HepG2 (cell line): ENCODE measurements at regions not wholly inside any gene's neighbourhood (a gene's known extent, or its start where the extent isn't known, plus 50 kb on each side); places are given as distances from the start of the nearest gene placed in this dataset.

Experiments
- ATAC-seq: fragments of 200-7000 bp; cut with Tn5 transposase; 3 replicates; pipeline ENCODE4 v1.9.1; 2020; ENCODE audit warnings: mild to moderate bottlenecking, moderate library complexity
- BruUV-seq: library from RNA; stranded (reverse); fragments of 400-500 nt; replicated peaks from 2 replicates; lab custom pipeline; 2021; lab: Mats Ljungman, UMichigan
- CTCF ChIA-PET: fragments of 300-600 bp; formaldehyde crosslinking; extraction: SDS; loops from one replicate; lab custom pipeline; 2021; ENCODE audit warnings: low total read pairs, inconsistent platforms, low intra/inter-chr PET ratio; lab: Yijun Ruan, JAX
- POLR2A ChIA-PET: fragments of 350-600 bp; sonication (Branson Sonifier 250); formaldehyde crosslinking; loops from one replicate; lab custom pipeline; 2020; ENCODE audit warnings: antibody characterized with exemption, inconsistent platforms; lab: Yijun Ruan, JAX
- DNase-seq: peaks from one replicate; pipeline ENCODE4 v3.0.0-alpha.2; 2015; ENCODE audit warnings: low spot score
- FAIRE-seq: peaks from 3 replicates; lab custom pipeline; 2011; peaks lifted over from hg19 to GRCh38; lab: Jason Lieb, UNC
- H2AFZ ChIP-seq: one replicate; pipeline ENCODE4 v1.6.1; 2011; ENCODE audit warnings: low read length, inconsistent platforms
- H3K27ac ChIP-seq: fragments of 300-600 bp; 3 replicates; pipeline ENCODE4 v1.8.0; 2011; ENCODE audit warnings: mixed run types, mild to moderate bottlenecking, mixed read lengths, low read length, inconsistent platforms; ENCODE audit not compliant: insufficient read depth; ENCODE audit errors: extremely low read length
- H3K27me3 ChIP-seq, 2 experiments: fragments of 200-600 bp in 1 of 2; 2 replicates in 1 of 2; 3 replicates in 1 of 2; pipeline versions ENCODE4 v1.6.0 to v1.8.0; 2011; ENCODE audit warnings: low read length in 2 of 2, mild to moderate bottlenecking in 2 of 2, moderate library complexity in 2 of 2, inconsistent platforms in 1 of 2; ENCODE audit not compliant: insufficient read depth in 2 of 2, control insufficient read depth in 1 of 2
- H3K36me3 ChIP-seq, 2 experiments: fragments of 200-600 bp in 1 of 2; replicated peaks in 1 of 2; 2 replicates in 1 of 2; 3 replicates in 1 of 2; pipeline versions ENCODE4 v1.5.1 to v1.8.0; 2011; ENCODE audit warnings: low read length in 2 of 2, inconsistent platforms in 1 of 2; ENCODE audit not compliant: insufficient read depth in 2 of 2, control insufficient read depth in 1 of 2
- H3K4me1 ChIP-seq: 2 replicates; pipeline ENCODE4 v1.5.1; 2012; ENCODE audit warnings: low read length, inconsistent platforms; ENCODE audit not compliant: insufficient read depth
- H3K4me2 ChIP-seq: 2 replicates; pipeline ENCODE4 v1.6.0; 2011; ENCODE audit warnings: low read depth, low read length, inconsistent platforms
- H3K4me3 ChIP-seq, 3 experiments: fragments of 200-600 bp in 1 of 3; sonication (generic), shearing (Covaris generic) in 1 of 3; replicated peaks in 1 of 3; 2 replicates each; pipeline ENCODE4 v1.5.1; 2011 to 2016; ENCODE audit warnings: low read length in 3 of 3, inconsistent platforms in 2 of 3, low read depth in 2 of 3, mild to moderate bottlenecking in 2 of 3, control low read depth in 1 of 3, mixed read lengths in 1 of 3; ENCODE audit not compliant: insufficient read depth in 1 of 3
- H3K79me2 ChIP-seq: one replicate; pipeline ENCODE4 v1.6.1; 2011; ENCODE audit warnings: low read length, inconsistent platforms; ENCODE audit not compliant: insufficient read depth
- H3K9ac ChIP-seq: 2 replicates; pipeline ENCODE4 v1.6.0; 2011; ENCODE audit warnings: mild to moderate bottlenecking, low read depth, low read length, inconsistent platforms; ENCODE audit not compliant: insufficient read depth
- H3K9me3 ChIP-seq: 2 replicates; pipeline ENCODE4 v1.5.1; 2012; ENCODE audit warnings: mild to moderate bottlenecking, low read length
- H4K20me1 ChIP-seq: 2 replicates; pipeline ENCODE4 v1.6.0; 2011; ENCODE audit warnings: inconsistent platforms, mild to moderate bottlenecking, low read length, moderate library complexity; ENCODE audit not compliant: insufficient read depth
- ERF ChIP-seq: IDR thresholded peaks from 2 replicates; pipeline ENCODE4 v1.6.1; 2018; ENCODE audit warnings: missing biosample characterization, missing genetic modification reagents
- HMG20B ChIP-seq: conservative IDR thresholded peaks from 2 replicates; pipeline ENCODE4 v1.6.1; 2016; ENCODE audit warnings: missing genetic modification reagents, missing compliant biosample characterization
- HNRNPLL ChIP-seq: fragments of 200-400 bp; formaldehyde crosslinking; IDR thresholded peaks from 2 replicates; pipeline ENCODE4 v1.6.1; 2017; ENCODE audit warnings: mild to moderate bottlenecking, low read depth, low read length; ENCODE audit not compliant: poor library complexity, severe bottlenecking
- KDM4B ChIP-seq: sonication (generic); formaldehyde crosslinking; IDR thresholded peaks from 2 replicates; pipeline ENCODE4 v1.4.0; 2020; ENCODE audit warnings: missing genetic modification reagents
- KDM5B ChIP-seq: sonication (generic); formaldehyde crosslinking; IDR thresholded peaks from 2 replicates; pipeline ENCODE4 v1.4.0; 2020; ENCODE audit warnings: missing genetic modification reagents, mild to moderate bottlenecking, borderline replicate concordance
- MYNN ChIP-seq: sonication (generic); formaldehyde crosslinking; IDR thresholded peaks from 2 replicates; pipeline ENCODE4 v1.4.0; 2020; ENCODE audit warnings: mild to moderate bottlenecking, low read depth, missing genetic modification reagents
- NFKB2 ChIP-seq: sonication (generic); formaldehyde crosslinking; IDR thresholded peaks from 2 replicates; pipeline ENCODE4 v1.4.0; 2020; ENCODE audit warnings: missing genetic modification reagents, borderline replicate concordance
- SP2 ChIP-seq: sonication (generic); formaldehyde crosslinking; IDR thresholded peaks from 2 replicates; pipeline ENCODE4 v1.5.1; 2020; ENCODE audit warnings: mild to moderate bottlenecking, missing genetic modification reagents
- TGIF2 ChIP-seq: IDR thresholded peaks from 2 replicates; pipeline ENCODE4 v1.6.1; 2016; ENCODE audit warnings: control low read depth, missing compliant biosample characterization
- ZBTB39 ChIP-seq: sonication (generic); formaldehyde crosslinking; IDR thresholded peaks from 2 replicates; pipeline ENCODE4 v1.5.0; 2020; ENCODE audit warnings: missing genetic modification reagents
- ZFY ChIP-seq: sonication (generic); formaldehyde crosslinking; IDR thresholded peaks from 2 replicates; pipeline ENCODE4 v1.4.0; 2020; ENCODE audit warnings: missing genetic modification reagents
- ZFYVE20 ChIP-seq: sonication (generic); formaldehyde crosslinking; IDR thresholded peaks from 2 replicates; pipeline ENCODE4 v1.8.0; 2023; ENCODE audit warnings: low read depth, mild to moderate bottlenecking, moderate library complexity, missing genetic modification reagents, borderline replicate concordance
- ZMAT3 ChIP-seq: sonication (generic); formaldehyde crosslinking; conservative IDR thresholded peaks from 2 replicates; pipeline ENCODE4 v1.7.0; 2021; ENCODE audit warnings: missing genetic modification reagents
- ZNF224 ChIP-seq: sonication (generic); formaldehyde crosslinking; IDR thresholded peaks from 2 replicates; pipeline ENCODE4 v1.5.0; 2020; ENCODE audit warnings: mild to moderate bottlenecking, missing genetic modification reagents
- ZNF234 ChIP-seq: sonication (generic); formaldehyde crosslinking; conservative IDR thresholded peaks from 2 replicates; pipeline ENCODE4 v1.5.1; 2020; ENCODE audit warnings: mild to moderate bottlenecking, missing genetic modification reagents
- ZNF468 ChIP-seq: sonication (generic); formaldehyde crosslinking; IDR thresholded peaks from 2 replicates; pipeline ENCODE4 v1.8.0; 2022; ENCODE audit warnings: mild to moderate bottlenecking, moderate library complexity, missing genetic modification reagents
- ZNF501 ChIP-seq: sonication (generic); formaldehyde crosslinking; IDR thresholded peaks from 2 replicates; pipeline ENCODE4 v1.5.1; 2020; ENCODE audit warnings: mild to moderate bottlenecking, moderate library complexity, missing genetic modification reagents
- ZNF746 ChIP-seq: sonication (generic); formaldehyde crosslinking; IDR thresholded peaks from 2 replicates; pipeline ENCODE4 v1.8.0; 2022; ENCODE audit warnings: mild to moderate bottlenecking, missing genetic modification reagents
- ZSCAN12 ChIP-seq: sonication (generic); formaldehyde crosslinking; IDR thresholded peaks from 2 replicates; pipeline ENCODE4 v1.9.0; 2021; ENCODE audit warnings: mild to moderate bottlenecking, missing genetic modification reagents
- WGBS: methylation state at CpG from one replicate; pipeline ENCODE4 v1.1.6; 2017; ENCODE audit warnings: low lambda C conversion rate; 5-methylcytosine and 5-hydroxymethylcytosine counted together
- in situ Hi-C: cut with HindIII; loops from 2 replicates; pipeline ENCODE4 v1.10.0; 2017; ENCODE audit warnings: low pct_unique_long_range_greater_than_20kb; ENCODE audit not compliant: extremely low pct_ligation_motif_present
- intact Hi-C: fragments of 100-400 bp; cut with micrococcal nuclease; formaldehyde crosslinking; loops from one replicate; pipeline ENCODE4 v1.10.0; 2022; ENCODE audit not compliant: unreplicated experiment
- TF ChIP-seq, protein P1 (sequence below): sonication (generic); formaldehyde crosslinking; IDR thresholded peaks from 2 replicates; pipeline ENCODE4 v1.4.0; 2020; ENCODE audit warnings: missing genetic modification reagents

- 3% methylated on average over 4 of the region's 4 CpGs for WGBS
- in situ Hi-C loops, result no loop called here
- H3K9me3 ChIP-seq, result no peaks in the 10 kb centered on the region
- no peaks in the 10 kb centered on the region for H3K4me1 ChIP-seq
- no peak overlapping the region for H3K9ac ChIP-seq
- no peak overlapping the region for H3K4me3 ChIP-seq
- FAIRE-seq (no peak), ATAC-seq (no peak), DNase-seq (no peak)
- H3K4me2 ChIP-seq, result no peak overlapping the region
- H4K20me1 ChIP-seq, result no peaks in the 10 kb centered on the region
- TF ChIP-seq SP2 (CRISPR knock-in tag), result no peak
- no peak for TF ChIP-seq HNRNPLL
- TF ChIP-seq TGIF2 (CRISPR knock-in tag), result no peak
- no peak for TF ChIP-seq ZFY (CRISPR knock-in tag)
- TF ChIP-seq, protein P1, sequence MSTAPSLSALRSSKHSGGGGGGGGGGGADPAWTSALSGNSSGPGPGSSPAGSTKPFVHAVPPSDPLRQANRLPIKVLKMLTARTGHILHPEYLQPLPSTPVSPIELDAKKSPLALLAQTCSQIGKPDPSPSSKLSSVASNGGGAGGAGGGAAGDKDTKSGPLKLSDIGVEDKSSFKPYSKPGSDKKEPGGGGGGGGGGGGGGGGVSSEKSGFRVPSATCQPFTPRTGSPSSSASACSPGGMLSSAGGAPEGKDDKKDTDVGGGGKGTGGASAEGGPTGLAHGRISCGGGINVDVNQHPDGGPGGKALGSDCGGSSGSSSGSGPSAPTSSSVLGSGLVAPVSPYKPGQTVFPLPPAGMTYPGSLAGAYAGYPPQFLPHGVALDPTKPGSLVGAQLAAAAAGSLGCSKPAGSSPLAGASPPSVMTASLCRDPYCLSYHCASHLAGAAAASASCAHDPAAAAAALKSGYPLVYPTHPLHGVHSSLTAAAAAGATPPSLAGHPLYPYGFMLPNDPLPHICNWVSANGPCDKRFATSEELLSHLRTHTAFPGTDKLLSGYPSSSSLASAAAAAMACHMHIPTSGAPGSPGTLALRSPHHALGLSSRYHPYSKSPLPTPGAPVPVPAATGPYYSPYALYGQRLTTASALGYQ (CRISPR knock-in tag), result no peak
- no peak for TF ChIP-seq ZFYVE20 (CRISPR knock-in tag)
- no peak for TF ChIP-seq KDM4B (CRISPR knock-in tag)
- no peak for TF ChIP-seq ZBTB39 (CRISPR knock-in tag)
- TF ChIP-seq ZNF468, result no peak
- no peak for TF ChIP-seq ZNF224 (CRISPR knock-in tag)
- no peak for TF ChIP-seq ZNF746
- no peak for TF ChIP-seq ZNF501 (CRISPR knock-in tag)
- no peak for TF ChIP-seq ZNF234 (CRISPR knock-in tag)
- no peak for TF ChIP-seq ERF (CRISPR knock-in tag)
- TF ChIP-seq NFKB2 (CRISPR knock-in tag), result no peak
- TF ChIP-seq ZSCAN12 (CRISPR knock-in tag), result no peak
- TF ChIP-seq KDM5B (CRISPR knock-in tag), result no peak
- TF ChIP-seq HMG20B (CRISPR knock-in tag), result no peak
- no peak for TF ChIP-seq ZMAT3 (CRISPR knock-in tag)
- no peak for TF ChIP-seq MYNN
- BruUV-seq, result no TSS peak
- H3K36me3 ChIP-seq, result no peaks in the 10 kb centered on the region
- ChIA-PET CTCF (no interaction called here), POLR2A (no interaction called here)
- intact Hi-C loops, result no loop called here
- H3K27me3 ChIP-seq, result no peaks in the 10 kb centered on the region
- H2AFZ ChIP-seq, result no peak overlapping the region
- H3K27ac ChIP-seq, result no peak overlapping the region
- H3K79me2 ChIP-seq, result no peaks in the 10 kb centered on the region
These were observed 1444.0 kb downstream of the PCDH18 start for GRCh38 chr4:136088211-136088867.
